ENCODE measurements at regions not wholly inside any gene's neighbourhood (a gene's known extent, or its start where the extent isn't known, plus 50 kb on each side); places are given as distances from the start of the nearest gene placed in this dataset.

- no peak overlapping the region for H3K27ac ChIP-seq (ENCODE audit: low read length)
- in situ Hi-C loops (cut with HindIII; ENCODE audit: low pct_unique_long_range_greater_than_20kb, low sequenced_read_pairs), result no loop called here
- H3K4me1 ChIP-seq (ENCODE audit: control insufficient read depth, insufficient read depth, low read length), result no peaks in the 10 kb centered on the region
- H3K4me3 ChIP-seq (ENCODE audit: low read depth in 2 of 2, low read length in 2 of 2), result no peak overlapping the region
- ATAC-seq (no peak), DNase-seq (ENCODE audit: low read depth, low spot score) (no peak)
- no peaks in the 10 kb centered on the region for H3K9me3 ChIP-seq (ENCODE audit: control insufficient read depth, insufficient read depth, low read depth, low read length)
- CTCF ChIA-PET, result no interaction called here
- BruUV-seq (replicated peaks), result no TSS peak
- POLR2A ChIA-PET, result no interaction called here
- no peaks in the 10 kb centered on the region for H3K36me3 ChIP-seq (ENCODE audit: control insufficient read depth, insufficient read depth, low read length)
- intact Hi-C loops (cut with micrococcal nuclease; ENCODE audit: unreplicated experiment), result no loop called here
- H3K27me3 ChIP-seq (ENCODE audit: control insufficient read depth, insufficient read depth, low read length), result no peaks in the 10 kb centered on the region
- TF ChIP-seq TCF7L2 (IDR thresholded peaks at IDR 0.05; ENCODE audit: low read depth, low read length), result no peak
- TF ChIP-seq, protein P1, sequence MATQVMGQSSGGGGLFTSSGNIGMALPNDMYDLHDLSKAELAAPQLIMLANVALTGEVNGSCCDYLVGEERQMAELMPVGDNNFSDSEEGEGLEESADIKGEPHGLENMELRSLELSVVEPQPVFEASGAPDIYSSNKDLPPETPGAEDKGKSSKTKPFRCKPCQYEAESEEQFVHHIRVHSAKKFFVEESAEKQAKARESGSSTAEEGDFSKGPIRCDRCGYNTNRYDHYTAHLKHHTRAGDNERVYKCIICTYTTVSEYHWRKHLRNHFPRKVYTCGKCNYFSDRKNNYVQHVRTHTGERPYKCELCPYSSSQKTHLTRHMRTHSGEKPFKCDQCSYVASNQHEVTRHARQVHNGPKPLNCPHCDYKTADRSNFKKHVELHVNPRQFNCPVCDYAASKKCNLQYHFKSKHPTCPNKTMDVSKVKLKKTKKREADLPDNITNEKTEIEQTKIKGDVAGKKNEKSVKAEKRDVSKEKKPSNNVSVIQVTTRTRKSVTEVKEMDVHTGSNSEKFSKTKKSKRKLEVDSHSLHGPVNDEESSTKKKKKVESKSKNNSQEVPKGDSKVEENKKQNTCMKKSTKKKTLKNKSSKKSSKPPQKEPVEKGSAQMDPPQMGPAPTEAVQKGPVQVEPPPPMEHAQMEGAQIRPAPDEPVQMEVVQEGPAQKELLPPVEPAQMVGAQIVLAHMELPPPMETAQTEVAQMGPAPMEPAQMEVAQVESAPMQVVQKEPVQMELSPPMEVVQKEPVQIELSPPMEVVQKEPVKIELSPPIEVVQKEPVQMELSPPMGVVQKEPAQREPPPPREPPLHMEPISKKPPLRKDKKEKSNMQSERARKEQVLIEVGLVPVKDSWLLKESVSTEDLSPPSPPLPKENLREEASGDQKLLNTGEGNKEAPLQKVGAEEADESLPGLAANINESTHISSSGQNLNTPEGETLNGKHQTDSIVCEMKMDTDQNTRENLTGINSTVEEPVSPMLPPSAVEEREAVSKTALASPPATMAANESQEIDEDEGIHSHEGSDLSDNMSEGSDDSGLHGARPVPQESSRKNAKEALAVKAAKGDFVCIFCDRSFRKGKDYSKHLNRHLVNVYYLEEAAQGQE (IDR thresholded peaks at IDR 0.05; ENCODE audit: insufficient read depth in 1 of 2, low read depth in 2 of 2, low read length in 1 of 2), result no peak
- no peak for TF ChIP-seq SIN3A (IDR thresholded peaks at IDR 0.05; ENCODE audit: borderline replicate concordance, insufficient read depth, low read depth, low read length)
- TF ChIP-seq, protein P2, sequence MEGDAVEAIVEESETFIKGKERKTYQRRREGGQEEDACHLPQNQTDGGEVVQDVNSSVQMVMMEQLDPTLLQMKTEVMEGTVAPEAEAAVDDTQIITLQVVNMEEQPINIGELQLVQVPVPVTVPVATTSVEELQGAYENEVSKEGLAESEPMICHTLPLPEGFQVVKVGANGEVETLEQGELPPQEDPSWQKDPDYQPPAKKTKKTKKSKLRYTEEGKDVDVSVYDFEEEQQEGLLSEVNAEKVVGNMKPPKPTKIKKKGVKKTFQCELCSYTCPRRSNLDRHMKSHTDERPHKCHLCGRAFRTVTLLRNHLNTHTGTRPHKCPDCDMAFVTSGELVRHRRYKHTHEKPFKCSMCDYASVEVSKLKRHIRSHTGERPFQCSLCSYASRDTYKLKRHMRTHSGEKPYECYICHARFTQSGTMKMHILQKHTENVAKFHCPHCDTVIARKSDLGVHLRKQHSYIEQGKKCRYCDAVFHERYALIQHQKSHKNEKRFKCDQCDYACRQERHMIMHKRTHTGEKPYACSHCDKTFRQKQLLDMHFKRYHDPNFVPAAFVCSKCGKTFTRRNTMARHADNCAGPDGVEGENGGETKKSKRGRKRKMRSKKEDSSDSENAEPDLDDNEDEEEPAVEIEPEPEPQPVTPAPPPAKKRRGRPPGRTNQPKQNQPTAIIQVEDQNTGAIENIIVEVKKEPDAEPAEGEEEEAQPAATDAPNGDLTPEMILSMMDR (IDR thresholded peaks at IDR 0.05), result no peak
- no peak for TF ChIP-seq POLR2AphosphoS5 (IDR thresholded peaks at IDR 0.05; ENCODE audit: low read depth, low read length)
Observed at GRCh38 chrX:3169421-3169820, 128.2 kb downstream of the ARSF start.

GRCh38 chrX:3167771-3168170, 126.5 kb downstream of the ARSF start:
- Histone ChIP-seq H3K4me1 (ENCODE audit: control insufficient read depth, insufficient read depth, low read length) (no peaks in the 10 kb centered on the region), H3K36me3 (ENCODE audit: control insufficient read depth, insufficient read depth, low read length) (no peaks in the 10 kb centered on the region), H3K27ac (ENCODE audit: low read length) (no peak overlapping the region), H3K9me3 (ENCODE audit: control insufficient read depth, insufficient read depth, low read depth, low read length) (no peaks in the 10 kb centered on the region), H3K4me3 (ENCODE audit: low read depth in 2 of 2, low read length in 2 of 2) (no peak overlapping the region), H3K27me3 (ENCODE audit: control insufficient read depth, insufficient read depth, low read length) (no peaks in the 10 kb centered on the region)
- in situ Hi-C loops (cut with HindIII; ENCODE audit: low pct_unique_long_range_greater_than_20kb, low sequenced_read_pairs) (no loop called here), intact Hi-C loops (cut with micrococcal nuclease; ENCODE audit: unreplicated experiment) (no loop called here)
- ATAC-seq (no peak), DNase-seq (ENCODE audit: low read depth, low spot score) (no peak)
- ChIA-PET POLR2A (no interaction called here), CTCF (no interaction called here)
- no TSS peak for BruUV-seq (replicated peaks)
- TF ChIP-seq POLR2AphosphoS5 (IDR thresholded peaks at IDR 0.05; ENCODE audit: low read depth, low read length), result no peak
- TF ChIP-seq, protein P1 (IDR thresholded peaks at IDR 0.05; ENCODE audit: insufficient read depth in 1 of 2, low read depth in 2 of 2, low read length in 1 of 2), result no peak
- TF ChIP-seq SIN3A (IDR thresholded peaks at IDR 0.05; ENCODE audit: borderline replicate concordance, insufficient read depth, low read depth, low read length), result no peak
- TF ChIP-seq TCF7L2 (IDR thresholded peaks at IDR 0.05; ENCODE audit: low read depth, low read length), result no peak

Data from Panc1 (cell line).